Mammary epithelial cell (primary cell): ENCODE measurements at regions not wholly inside any gene's neighbourhood (a gene's known extent, or its start where the extent isn't known, plus 50 kb on each side); places are given as distances from the start of the nearest gene placed in this dataset.

Source experiments
- EZH2 ChIP-seq: IDR thresholded peaks from 2 replicates; pipeline ENCODE4 v1.6.1; 2012; ENCODE audit warnings: low read length, inconsistent platforms, borderline replicate concordance
- TF ChIP-seq, protein P1 (sequence below), 2 donors: IDR thresholded peaks in 1 of 2; conservative IDR thresholded peaks in 1 of 2; 2 replicates each; pipeline ENCODE4 v1.5.1; 2011 to 2012; ENCODE audit warnings: inconsistent platforms in 2 of 2, low read length in 2 of 2, mild to moderate bottlenecking in 2 of 2, control low read depth in 1 of 2, low read depth in 1 of 2; ENCODE audit not compliant: insufficient read depth in 1 of 2; ENCODE audit errors: extremely low read depth in 1 of 2

DNA sequence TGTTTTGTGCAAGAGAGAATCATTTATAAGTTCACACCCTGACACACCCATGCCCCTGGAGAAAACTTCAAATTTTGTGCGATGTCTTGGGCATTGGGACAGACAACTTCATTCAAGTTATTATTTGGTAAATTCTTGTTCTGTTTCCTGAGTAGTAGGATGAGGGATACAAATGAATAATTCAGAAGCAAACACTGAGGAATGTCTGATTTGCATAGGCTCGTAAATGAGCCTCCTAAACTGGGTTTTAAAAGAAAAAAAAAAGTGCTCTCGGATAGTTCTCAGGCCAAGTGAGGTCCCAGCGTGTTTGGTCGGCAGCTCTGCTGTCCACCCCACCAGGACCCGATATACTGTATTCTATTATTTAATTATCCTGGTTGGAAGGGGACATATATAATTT is 134.7 kb upstream of the CPM start:
- TF ChIP-seq, protein P1, sequence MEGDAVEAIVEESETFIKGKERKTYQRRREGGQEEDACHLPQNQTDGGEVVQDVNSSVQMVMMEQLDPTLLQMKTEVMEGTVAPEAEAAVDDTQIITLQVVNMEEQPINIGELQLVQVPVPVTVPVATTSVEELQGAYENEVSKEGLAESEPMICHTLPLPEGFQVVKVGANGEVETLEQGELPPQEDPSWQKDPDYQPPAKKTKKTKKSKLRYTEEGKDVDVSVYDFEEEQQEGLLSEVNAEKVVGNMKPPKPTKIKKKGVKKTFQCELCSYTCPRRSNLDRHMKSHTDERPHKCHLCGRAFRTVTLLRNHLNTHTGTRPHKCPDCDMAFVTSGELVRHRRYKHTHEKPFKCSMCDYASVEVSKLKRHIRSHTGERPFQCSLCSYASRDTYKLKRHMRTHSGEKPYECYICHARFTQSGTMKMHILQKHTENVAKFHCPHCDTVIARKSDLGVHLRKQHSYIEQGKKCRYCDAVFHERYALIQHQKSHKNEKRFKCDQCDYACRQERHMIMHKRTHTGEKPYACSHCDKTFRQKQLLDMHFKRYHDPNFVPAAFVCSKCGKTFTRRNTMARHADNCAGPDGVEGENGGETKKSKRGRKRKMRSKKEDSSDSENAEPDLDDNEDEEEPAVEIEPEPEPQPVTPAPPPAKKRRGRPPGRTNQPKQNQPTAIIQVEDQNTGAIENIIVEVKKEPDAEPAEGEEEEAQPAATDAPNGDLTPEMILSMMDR (conservative IDR thresholded peaks at IDR 0.05 in 1 of 2, IDR thresholded peaks at IDR 0.05 in 1 of 2; ENCODE audit: extremely low read depth in 1 of 2, insufficient read depth in 1 of 2, low read depth in 1 of 2, low read length in 2 of 2): no peak
- no peak for TF ChIP-seq EZH2
